ENCODE measurements at regions not wholly inside any gene's neighbourhood (a gene's known extent, or its start where the extent isn't known, plus 50 kb on each side); places are given as distances from the start of the nearest gene placed in this dataset.

GRCh38 chr13:69283301-69283700, 824.3 kb upstream of the ATXN8OS start:
- TF ChIP-seq CTCF (IDR thresholded peaks at IDR 0.05; ENCODE audit: low read depth, low read length): no peak
- no peak overlapping the region for H3K4me3 ChIP-seq (ENCODE audit: low read depth, low read length)

GRCh38 chr13:69280399-69280798, 827.2 kb upstream of the ATXN8OS start:
- TF ChIP-seq CTCF (IDR thresholded peaks at IDR 0.05; ENCODE audit: low read depth, low read length): no peak
- no peak overlapping the region for H3K4me3 ChIP-seq (ENCODE audit: low read depth, low read length)

GRCh38 chr13:69279213-69279612, 828.4 kb upstream of the ATXN8OS start:
- TF ChIP-seq CTCF (IDR thresholded peaks at IDR 0.05; ENCODE audit: low read depth, low read length): no peak
- no peak overlapping the region for H3K4me3 ChIP-seq (ENCODE audit: low read depth, low read length)

GRCh38 chr13:69274231-69274630, 833.4 kb upstream of the ATXN8OS start:
- H3K4me3 ChIP-seq (ENCODE audit: low read depth, low read length): no peak overlapping the region
- no peak for TF ChIP-seq CTCF (IDR thresholded peaks at IDR 0.05; ENCODE audit: low read depth, low read length)

- no peak for TF ChIP-seq CTCF (IDR thresholded peaks at IDR 0.05; ENCODE audit: low read depth, low read length)
- no peak overlapping the region for H3K4me3 ChIP-seq (ENCODE audit: low read depth, low read length)
Measured at GRCh38 chr13:69264362-69265334, 843.0 kb upstream of the ATXN8OS start.

GRCh38 chr13:69243366-69243765, 864.3 kb upstream of the ATXN8OS start:
- H3K4me3 ChIP-seq (ENCODE audit: low read depth, low read length): no peak overlapping the region
- no peak for TF ChIP-seq CTCF (IDR thresholded peaks at IDR 0.05; ENCODE audit: low read depth, low read length)

GRCh38 chr13:69234171-69234570, 873.5 kb upstream of the ATXN8OS start:
- TF ChIP-seq CTCF (IDR thresholded peaks at IDR 0.05; ENCODE audit: low read depth, low read length): no peak
- no peak overlapping the region for H3K4me3 ChIP-seq (ENCODE audit: low read depth, low read length)

Data from WI38 (cell line).